IMR-90 (cell line): ENCODE measurements at regions not wholly inside any gene's neighbourhood (a gene's known extent, or its start where the extent isn't known, plus 50 kb on each side); places are given as distances from the start of the nearest gene placed in this dataset.

Source experiments
- ATAC-seq: fragments of 200-7000 bp; cut with Tn5 transposase; 2 replicates; pipeline ENCODE4 v1.9.1; 2020; ENCODE audit warnings: low read depth, mild to moderate bottlenecking, moderate library complexity
- BruUV-seq: library from RNA; stranded (reverse); fragments of 400-500 nt; replicated peaks from 2 replicates; lab custom pipeline; 2021; lab: Mats Ljungman, UMichigan
- CTCF ChIA-PET: fragments of 300-600 bp; formaldehyde crosslinking; extraction: SDS; loops from one replicate; lab custom pipeline; 2021; ENCODE audit warnings: antibody characterized with exemption; lab: Yijun Ruan, JAX
- POLR2A ChIA-PET: fragments of 300-600 bp; sonication (Branson Sonifier 250); formaldehyde crosslinking; loops from one replicate; lab custom pipeline; 2022; ENCODE audit warnings: antibody characterized with exemption; ENCODE audit not compliant: unreplicated experiment; lab: Charles Lee
- DNase-seq: peaks from one replicate; pipeline ENCODE4 v3.0.0; 2013
- H2AFZ ChIP-seq: replicated peaks from 2 replicates; pipeline ENCODE3; 2013; ENCODE audit warnings: low read length, mild to moderate bottlenecking; ENCODE audit not compliant: poor library complexity
- H2AK5ac ChIP-seq: 2 replicates; pipeline ENCODE4 v1.6.1; 2013; ENCODE audit warnings: low read depth, low read length, inconsistent platforms
- H2AK9ac ChIP-seq: replicated peaks from 2 replicates; pipeline ENCODE3; 2013; ENCODE audit warnings: mild to moderate bottlenecking, low read depth, low read length, moderate library complexity; ENCODE audit not compliant: poor library complexity
- H2BK120ac ChIP-seq: 2 replicates; pipeline ENCODE4 v1.6.1; 2013; ENCODE audit warnings: low read depth, low read length, inconsistent platforms
- H2BK15ac ChIP-seq: 3 replicates; pipeline ENCODE4 v1.6.1; 2013; ENCODE audit warnings: low read depth, low read length, inconsistent platforms
- H2BK20ac ChIP-seq: 2 replicates; pipeline ENCODE4 v1.6.1; 2013; ENCODE audit warnings: low read depth, mild to moderate bottlenecking, inconsistent platforms, low read length, moderate library complexity
- H2BK5ac ChIP-seq: 2 replicates; pipeline ENCODE4 v1.6.1; 2013; ENCODE audit warnings: mild to moderate bottlenecking, low read depth, low read length, inconsistent platforms; ENCODE audit not compliant: poor library complexity, severe bottlenecking
- H3K14ac ChIP-seq: replicated peaks from 2 replicates; pipeline ENCODE4 v1.6.1; 2013; ENCODE audit warnings: low read depth, low read length, inconsistent platforms
- H3K18ac ChIP-seq: 2 replicates; pipeline ENCODE4 v1.6.1; 2013; ENCODE audit warnings: low read depth, low read length, control low read depth
- H3K23ac ChIP-seq: 2 replicates; pipeline ENCODE4 v1.6.1; 2013; ENCODE audit warnings: low read depth, low read length, inconsistent platforms
- H3K27ac ChIP-seq: 2 replicates; pipeline ENCODE4 v1.5.1; 2013; ENCODE audit warnings: mild to moderate bottlenecking, control low read depth, low read length; ENCODE audit not compliant: insufficient read depth
- H3K27me3 ChIP-seq: 2 replicates; pipeline ENCODE4 v1.6.1; 2013; ENCODE audit warnings: low read length; ENCODE audit not compliant: control insufficient read depth, insufficient read depth
- H3K36me3 ChIP-seq: 2 replicates; pipeline ENCODE4 v1.6.1; 2013; ENCODE audit warnings: low read length, mixed read lengths; ENCODE audit not compliant: control insufficient read depth, insufficient read depth
- H3K4ac ChIP-seq: 2 replicates; pipeline ENCODE4 v1.6.1; 2013; ENCODE audit warnings: low read depth, low read length, inconsistent platforms
- H3K4me1 ChIP-seq: 2 replicates; pipeline ENCODE4 v1.6.1; 2013; ENCODE audit warnings: low read length, mixed read lengths; ENCODE audit not compliant: control insufficient read depth, insufficient read depth
- H3K4me2 ChIP-seq: 2 replicates; pipeline ENCODE4 v1.6.1; 2013; ENCODE audit warnings: low read depth, mild to moderate bottlenecking, control low read depth, low read length, moderate library complexity
- H3K4me3 ChIP-seq: 2 replicates; pipeline ENCODE4 v1.5.1; 2013; ENCODE audit warnings: low read depth, mild to moderate bottlenecking, control low read depth, low read length, moderate library complexity; ENCODE audit not compliant: insufficient read depth
- H3K56ac ChIP-seq: 2 replicates; pipeline ENCODE4 v1.6.1; 2013; ENCODE audit warnings: low read length, inconsistent platforms; ENCODE audit not compliant: insufficient read depth; ENCODE audit errors: extremely low read depth
- H3K79me1 ChIP-seq, 2 experiments: 2 replicates each; pipeline ENCODE4 v1.6.1; 2013; ENCODE audit warnings: low read length in 2 of 2, inconsistent platforms in 1 of 2, low read depth in 1 of 2
- H3K9ac ChIP-seq: 2 replicates; pipeline ENCODE4 v1.6.1; 2013; ENCODE audit warnings: low read depth, low read length, control low read depth
- H3K9me1 ChIP-seq: 2 replicates; pipeline ENCODE4 v1.6.1; 2013; ENCODE audit warnings: low read length, inconsistent platforms; ENCODE audit not compliant: insufficient read depth
- H3K9me3 ChIP-seq: 2 replicates; pipeline ENCODE4 v1.6.1; 2013; ENCODE audit warnings: low read length; ENCODE audit not compliant: control insufficient read depth, insufficient read depth
- H4K20me1 ChIP-seq: 2 replicates; pipeline ENCODE4 v1.6.1; 2013; ENCODE audit warnings: low read length, inconsistent platforms; ENCODE audit not compliant: insufficient read depth
- H4K5ac ChIP-seq: 2 replicates; pipeline ENCODE4 v1.6.1; 2013; ENCODE audit warnings: mild to moderate bottlenecking, low read depth, low read length, control low read depth
- H4K8ac ChIP-seq, 2 experiments: 2 replicates each; pipeline ENCODE4 v1.6.1; 2013; ENCODE audit warnings: low read depth in 2 of 2, low read length in 2 of 2, control low read depth in 1 of 2, inconsistent platforms in 1 of 2
- H4K91ac ChIP-seq: 2 replicates; pipeline ENCODE4 v1.6.1; 2013; ENCODE audit warnings: low read depth, low read length, inconsistent platforms; ENCODE audit not compliant: insufficient read depth
- CEBPB ChIP-seq: IDR thresholded peaks from 2 replicates; pipeline ENCODE4 v1.6.1; 2012; ENCODE audit warnings: low read depth, low read length, improper control_type of control experiment
- CHD1 ChIP-seq: IDR thresholded peaks from 2 replicates; pipeline ENCODE4 v1.6.1; 2012; ENCODE audit warnings: low read depth, low read length, improper control_type of control experiment
- FOS ChIP-seq: fragments of 150-350 bp; IDR thresholded peaks from 2 replicates; pipeline ENCODE4 v1.6.1; 2016; ENCODE audit warnings: low read depth, low read length
- MAFK ChIP-seq: IDR thresholded peaks from 2 replicates; pipeline ENCODE4 v1.6.1; 2012; ENCODE audit warnings: low read depth, low read length, improper control_type of control experiment
- POLR2A ChIP-seq: IDR thresholded peaks from 2 replicates; pipeline ENCODE4 v1.6.1; 2012; ENCODE audit warnings: mild to moderate bottlenecking, low read depth, low read length
- SMC3 ChIP-seq: fragments of 150-350 bp; IDR thresholded peaks from 2 replicates; pipeline ENCODE4 v1.6.1; 2016; ENCODE audit warnings: low read depth, mild to moderate bottlenecking, antibody characterized with exemption, low read length, moderate library complexity
- WGBS, 2 experiments: methylation state at CpG; one replicate each; pipeline versions ENCODE4 v1.1.5 to v1.1.7; 2013; ENCODE audit warnings: missing lambda C conversion rate in 2 of 2; ENCODE audit not compliant: insufficient read length in 1 of 2; ENCODE audit errors: extremely low coverage in 2 of 2; 5-methylcytosine and 5-hydroxymethylcytosine counted together
- dilution Hi-C: fragments of 300-500 bp; cut with HindIII; formaldehyde crosslinking; loops from one replicate; pipeline ENCODE4 v1.14.3; 2018; ENCODE audit warnings: low sequenced_read_pairs; ENCODE audit not compliant: unreplicated experiment
- in situ Hi-C: fragments of 300-500 bp; cut with MboI; formaldehyde crosslinking; loops from 3 replicates; pipeline ENCODE4 v1.14.3; 2019; ENCODE audit warnings: low sequenced_read_pairs, inconsistent platforms, mixed read lengths
- intact Hi-C: fragments of 100-400 bp; cut with micrococcal nuclease; formaldehyde crosslinking; loops from 2 replicates; pipeline ENCODE4 v1.10.0; 2022

- WGBS, 2 experiments, result 67% methylated on average over 1 of the region's 3 CpGs; no CpG with 5 or more reads in 1 of the 2 experiments
- BruUV-seq, result no TSS peak
- intact Hi-C loops (no loop called here), in situ Hi-C loops (no loop called here), dilution Hi-C loops (no loop called here)
- H3K4me1 ChIP-seq, result no peaks in the 10 kb centered on the region
- no peak overlapping the region for H2AFZ ChIP-seq
- no peak overlapping the region for H2AK9ac ChIP-seq
- H3K9me1 ChIP-seq, result no peaks in the 10 kb centered on the region
- H3K4me2 ChIP-seq, result no peak overlapping the region
- CTCF ChIA-PET, result no interaction called here
- no peak overlapping the region for H3K27ac ChIP-seq
- H3K14ac ChIP-seq, result no peak overlapping the region
- H4K91ac ChIP-seq, result no peak overlapping the region
- no peaks in the 10 kb centered on the region for H3K36me3 ChIP-seq
- H4K5ac ChIP-seq, result no peak overlapping the region
- no peak overlapping the region for H3K56ac ChIP-seq
- DNase-seq (no peak), ATAC-seq (no peak)
- H2BK20ac ChIP-seq, result no peak overlapping the region
- H3K9me3 ChIP-seq, result no peaks in the 10 kb centered on the region
- POLR2A ChIA-PET, result no interaction called here
- H2BK5ac ChIP-seq, result no peak overlapping the region
- H3K27me3 ChIP-seq, result peaks cover 2% of the 10 kb centered on the region
- H2BK15ac ChIP-seq, result no peak overlapping the region
- H3K4ac ChIP-seq, result no peak overlapping the region
- no peaks in the 10 kb centered on the region for H4K20me1 ChIP-seq
- no peak for TF ChIP-seq CHD1
- TF ChIP-seq POLR2A, result no peak
- TF ChIP-seq SMC3, result no peak
- no peak for TF ChIP-seq CEBPB
- TF ChIP-seq MAFK, result peak; percentile 40
- TF ChIP-seq FOS, result no peak
- no peak overlapping the region for H3K9ac ChIP-seq
- no peak overlapping the region for H3K23ac ChIP-seq
- H3K4me3 ChIP-seq, result no peak overlapping the region
- no peaks in the 10 kb centered on the region for H3K79me1 ChIP-seq
- no peak overlapping the region for H2AK5ac ChIP-seq
- H3K18ac ChIP-seq, result no peak overlapping the region
- H2BK120ac ChIP-seq, result no peak overlapping the region
- no peak overlapping the region for H4K8ac ChIP-seq
Measured at GRCh38 chr10:63781226-63781625, 260.0 kb downstream of the REEP3 start.
